ENCODE measurements at regions not wholly inside any gene's neighbourhood (a gene's known extent, or its start where the extent isn't known, plus 50 kb on each side); places are given as distances from the start of the nearest gene placed in this dataset.

DNA sequence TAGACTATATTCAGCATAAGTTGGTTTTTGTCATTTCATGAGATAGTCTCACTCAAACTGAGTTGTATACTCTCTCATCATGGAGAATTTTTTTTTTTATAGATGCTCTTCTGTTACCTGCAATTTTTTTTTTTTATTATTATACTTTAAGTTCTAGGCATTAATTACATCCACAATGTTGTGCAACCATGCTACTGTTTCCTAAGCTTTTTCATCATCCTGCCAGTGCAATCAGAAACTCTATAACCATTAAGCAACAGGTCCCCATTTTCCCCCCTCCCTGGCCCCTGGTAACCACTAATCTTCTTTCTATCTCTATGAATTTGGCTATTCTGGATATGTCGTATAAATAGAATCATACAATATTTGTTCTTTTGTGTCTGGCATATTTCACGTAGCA, 321.6 kb downstream of the STIM2 start:
- no peaks in the 10 kb centered on the region for H3K27me3 ChIP-seq (ENCODE audit: control insufficient read depth, insufficient read depth, low read length)
- TF ChIP-seq TCF7L2 (IDR thresholded peaks at IDR 0.05; ENCODE audit: low read depth, low read length) (no peak), SIN3A (IDR thresholded peaks at IDR 0.05; ENCODE audit: borderline replicate concordance, insufficient read depth, low read depth, low read length) (no peak)
- H3K27ac ChIP-seq (ENCODE audit: low read length), result no peak overlapping the region
- no peak for ATAC-seq
- H3K4me3 ChIP-seq (ENCODE audit: low read depth in 2 of 2, low read length in 2 of 2), result no peak overlapping the region
- intact Hi-C loops (cut with micrococcal nuclease; ENCODE audit: unreplicated experiment) (no loop called here), in situ Hi-C loops (cut with HindIII; ENCODE audit: low pct_unique_long_range_greater_than_20kb, low sequenced_read_pairs) (no loop called here)
- no peaks in the 10 kb centered on the region for H3K4me1 ChIP-seq (ENCODE audit: control insufficient read depth, insufficient read depth, low read length)
- CTCF ChIA-PET, result no interaction called here
- no peaks in the 10 kb centered on the region for H3K9me3 ChIP-seq (ENCODE audit: control insufficient read depth, insufficient read depth, low read depth, low read length)
- BruUV-seq (replicated peaks), result no TSS peak
- POLR2A ChIA-PET, result no interaction called here
- no peak for DNase-seq (ENCODE audit: low read depth, low spot score)
- H3K36me3 ChIP-seq (ENCODE audit: control insufficient read depth, insufficient read depth, low read length), result no peaks in the 10 kb centered on the region

DNA sequence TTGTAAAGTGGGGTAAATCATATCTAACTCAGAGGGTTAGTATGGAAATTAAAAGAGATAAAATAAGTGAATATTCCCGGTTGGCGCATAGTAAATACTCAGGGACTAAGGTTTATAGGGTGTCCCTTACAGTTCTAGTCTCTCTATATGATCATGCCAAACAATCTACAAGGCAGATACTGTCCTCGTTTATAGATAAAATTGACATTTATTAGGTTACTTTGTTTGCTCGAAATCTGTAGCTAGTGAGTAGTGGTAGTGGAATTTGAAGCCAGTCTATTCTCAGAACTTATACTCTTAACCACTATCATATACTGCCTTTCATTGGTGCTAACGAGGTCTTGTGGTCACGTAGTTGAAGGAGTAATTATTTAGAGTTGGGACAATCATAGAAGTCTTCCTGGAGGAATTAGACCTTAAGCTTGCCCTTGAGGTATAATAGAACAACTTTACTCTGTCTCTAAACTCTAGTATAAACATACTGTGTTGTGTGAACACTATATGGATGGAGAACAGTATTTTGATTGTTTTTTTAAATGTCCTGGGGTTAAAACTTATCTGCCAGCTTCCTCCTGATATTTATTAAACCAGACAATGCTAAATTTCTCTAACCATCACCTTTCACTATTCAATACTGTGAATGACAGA, 324.0 kb downstream of the STIM2 start:
- DNase-seq (ENCODE audit: low read depth, low spot score), result no peak
- CTCF ChIA-PET, result no interaction called here
- no TSS peak for BruUV-seq (replicated peaks)

More for the DNA sequence above, 324.0 kb downstream of the STIM2 start:
- no peak for ATAC-seq
- intact Hi-C loops (cut with micrococcal nuclease; ENCODE audit: unreplicated experiment), result no loop called here
- H3K27me3 ChIP-seq (ENCODE audit: control insufficient read depth, insufficient read depth, low read length), result no peaks in the 10 kb centered on the region
- no peaks in the 10 kb centered on the region for H3K36me3 ChIP-seq (ENCODE audit: control insufficient read depth, insufficient read depth, low read length)
- no peaks in the 10 kb centered on the region for H3K9me3 ChIP-seq (ENCODE audit: control insufficient read depth, insufficient read depth, low read depth, low read length)
- no peaks in the 10 kb centered on the region for H3K4me1 ChIP-seq (ENCODE audit: control insufficient read depth, insufficient read depth, low read length)
- POLR2A ChIA-PET, result no interaction called here
- H3K4me3 ChIP-seq (ENCODE audit: low read depth in 2 of 2, low read length in 2 of 2), result no peak overlapping the region
- no peak for TF ChIP-seq SIN3A (IDR thresholded peaks at IDR 0.05; ENCODE audit: borderline replicate concordance, insufficient read depth, low read depth, low read length)
- TF ChIP-seq, protein P1, sequence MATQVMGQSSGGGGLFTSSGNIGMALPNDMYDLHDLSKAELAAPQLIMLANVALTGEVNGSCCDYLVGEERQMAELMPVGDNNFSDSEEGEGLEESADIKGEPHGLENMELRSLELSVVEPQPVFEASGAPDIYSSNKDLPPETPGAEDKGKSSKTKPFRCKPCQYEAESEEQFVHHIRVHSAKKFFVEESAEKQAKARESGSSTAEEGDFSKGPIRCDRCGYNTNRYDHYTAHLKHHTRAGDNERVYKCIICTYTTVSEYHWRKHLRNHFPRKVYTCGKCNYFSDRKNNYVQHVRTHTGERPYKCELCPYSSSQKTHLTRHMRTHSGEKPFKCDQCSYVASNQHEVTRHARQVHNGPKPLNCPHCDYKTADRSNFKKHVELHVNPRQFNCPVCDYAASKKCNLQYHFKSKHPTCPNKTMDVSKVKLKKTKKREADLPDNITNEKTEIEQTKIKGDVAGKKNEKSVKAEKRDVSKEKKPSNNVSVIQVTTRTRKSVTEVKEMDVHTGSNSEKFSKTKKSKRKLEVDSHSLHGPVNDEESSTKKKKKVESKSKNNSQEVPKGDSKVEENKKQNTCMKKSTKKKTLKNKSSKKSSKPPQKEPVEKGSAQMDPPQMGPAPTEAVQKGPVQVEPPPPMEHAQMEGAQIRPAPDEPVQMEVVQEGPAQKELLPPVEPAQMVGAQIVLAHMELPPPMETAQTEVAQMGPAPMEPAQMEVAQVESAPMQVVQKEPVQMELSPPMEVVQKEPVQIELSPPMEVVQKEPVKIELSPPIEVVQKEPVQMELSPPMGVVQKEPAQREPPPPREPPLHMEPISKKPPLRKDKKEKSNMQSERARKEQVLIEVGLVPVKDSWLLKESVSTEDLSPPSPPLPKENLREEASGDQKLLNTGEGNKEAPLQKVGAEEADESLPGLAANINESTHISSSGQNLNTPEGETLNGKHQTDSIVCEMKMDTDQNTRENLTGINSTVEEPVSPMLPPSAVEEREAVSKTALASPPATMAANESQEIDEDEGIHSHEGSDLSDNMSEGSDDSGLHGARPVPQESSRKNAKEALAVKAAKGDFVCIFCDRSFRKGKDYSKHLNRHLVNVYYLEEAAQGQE (IDR thresholded peaks at IDR 0.05; ENCODE audit: insufficient read depth in 1 of 2, low read depth in 2 of 2, low read length in 1 of 2), result no peak
- TF ChIP-seq POLR2AphosphoS5 (IDR thresholded peaks at IDR 0.05; ENCODE audit: low read depth, low read length), result no peak
- TF ChIP-seq, protein P2, sequence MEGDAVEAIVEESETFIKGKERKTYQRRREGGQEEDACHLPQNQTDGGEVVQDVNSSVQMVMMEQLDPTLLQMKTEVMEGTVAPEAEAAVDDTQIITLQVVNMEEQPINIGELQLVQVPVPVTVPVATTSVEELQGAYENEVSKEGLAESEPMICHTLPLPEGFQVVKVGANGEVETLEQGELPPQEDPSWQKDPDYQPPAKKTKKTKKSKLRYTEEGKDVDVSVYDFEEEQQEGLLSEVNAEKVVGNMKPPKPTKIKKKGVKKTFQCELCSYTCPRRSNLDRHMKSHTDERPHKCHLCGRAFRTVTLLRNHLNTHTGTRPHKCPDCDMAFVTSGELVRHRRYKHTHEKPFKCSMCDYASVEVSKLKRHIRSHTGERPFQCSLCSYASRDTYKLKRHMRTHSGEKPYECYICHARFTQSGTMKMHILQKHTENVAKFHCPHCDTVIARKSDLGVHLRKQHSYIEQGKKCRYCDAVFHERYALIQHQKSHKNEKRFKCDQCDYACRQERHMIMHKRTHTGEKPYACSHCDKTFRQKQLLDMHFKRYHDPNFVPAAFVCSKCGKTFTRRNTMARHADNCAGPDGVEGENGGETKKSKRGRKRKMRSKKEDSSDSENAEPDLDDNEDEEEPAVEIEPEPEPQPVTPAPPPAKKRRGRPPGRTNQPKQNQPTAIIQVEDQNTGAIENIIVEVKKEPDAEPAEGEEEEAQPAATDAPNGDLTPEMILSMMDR (IDR thresholded peaks at IDR 0.05), result no peak
- TF ChIP-seq TCF7L2 (IDR thresholded peaks at IDR 0.05; ENCODE audit: low read depth, low read length), result no peak
- in situ Hi-C loops (cut with HindIII; ENCODE audit: low pct_unique_long_range_greater_than_20kb, low sequenced_read_pairs), result no loop called here
- no peak overlapping the region for H3K27ac ChIP-seq (ENCODE audit: low read length)

Data from Panc1 (cell line).